Spleen (tissue), 7 donors: ENCODE measurements at regions not wholly inside any gene's neighbourhood (a gene's known extent, or its start where the extent isn't known, plus 50 kb on each side); places are given as distances from the start of the nearest gene placed in this dataset.

Experiments
- POLR2A ChIP-seq, 3 donors: fragments of 450-650 bp; IDR thresholded peaks; one replicate each; pipeline ENCODE4 v1.5.1; 2017; ENCODE audit warnings: antibody characterized with exemption in 3 of 3, mild to moderate bottlenecking in 1 of 3
- TF ChIP-seq, protein P1 (sequence below), 11 experiments: fragments of 200-600 bp in 7 of 11; fragments of 450-650 bp in 4 of 11; sonication (generic) in 4 of 11; IDR thresholded peaks in 8 of 11; conservative IDR thresholded peaks in 3 of 11; 1 replicate in 7 of 11; 2 replicates in 4 of 11; pipeline versions ENCODE4 v1.4.0 to v1.8.0; 2016 to 2021; ENCODE audit warnings: antibody characterized with exemption in 11 of 11, inconsistent platforms in 4 of 11, mild to moderate bottlenecking in 1 of 11
- donor health status: DM: no; HTN: no; CAD: no; lungs with moderate emphysema.
- donor health status: DM: no; HTN: no; CAD: no.
- donor health status: DM: no; HTN: no; CAD: no.

GRCh38 chr1:175884369-175884768 lies 141.0 kb upstream of the TNR start:
- TF ChIP-seq, protein P1, sequence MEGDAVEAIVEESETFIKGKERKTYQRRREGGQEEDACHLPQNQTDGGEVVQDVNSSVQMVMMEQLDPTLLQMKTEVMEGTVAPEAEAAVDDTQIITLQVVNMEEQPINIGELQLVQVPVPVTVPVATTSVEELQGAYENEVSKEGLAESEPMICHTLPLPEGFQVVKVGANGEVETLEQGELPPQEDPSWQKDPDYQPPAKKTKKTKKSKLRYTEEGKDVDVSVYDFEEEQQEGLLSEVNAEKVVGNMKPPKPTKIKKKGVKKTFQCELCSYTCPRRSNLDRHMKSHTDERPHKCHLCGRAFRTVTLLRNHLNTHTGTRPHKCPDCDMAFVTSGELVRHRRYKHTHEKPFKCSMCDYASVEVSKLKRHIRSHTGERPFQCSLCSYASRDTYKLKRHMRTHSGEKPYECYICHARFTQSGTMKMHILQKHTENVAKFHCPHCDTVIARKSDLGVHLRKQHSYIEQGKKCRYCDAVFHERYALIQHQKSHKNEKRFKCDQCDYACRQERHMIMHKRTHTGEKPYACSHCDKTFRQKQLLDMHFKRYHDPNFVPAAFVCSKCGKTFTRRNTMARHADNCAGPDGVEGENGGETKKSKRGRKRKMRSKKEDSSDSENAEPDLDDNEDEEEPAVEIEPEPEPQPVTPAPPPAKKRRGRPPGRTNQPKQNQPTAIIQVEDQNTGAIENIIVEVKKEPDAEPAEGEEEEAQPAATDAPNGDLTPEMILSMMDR (IDR thresholded peaks at IDR 0.05 in 8 of 11, conservative IDR thresholded peaks at IDR 0.05 in 3 of 11): no peak
- no peak for TF ChIP-seq POLR2A (IDR thresholded peaks at IDR 0.05)
